Stimulated activated naive CD4-positive, alpha-beta T cell (primary cell): ENCODE measurements at regions not wholly inside any gene's neighbourhood (a gene's known extent, or its start where the extent isn't known, plus 50 kb on each side); places are given as distances from the start of the nearest gene placed in this dataset.

Source experiments
- DNase-seq, 6 experiments: peaks; one replicate each; lab custom pipeline; 2025; lab: John Stamatoyannopoulos, UW

- DNase-seq = no peak
These were observed 259.6 kb upstream of the RRP15 start for GRCh38 chr1:218025454-218025853.

- no peak for DNase-seq
These were observed 257.9 kb upstream of the RRP15 start for GRCh38 chr1:218027152-218027551.

GRCh38 chr1:218030846-218031245, 254.2 kb upstream of the RRP15 start:
- no peak for DNase-seq

- no peak for DNase-seq
These were observed 253.2 kb upstream of the RRP15 start for GRCh38 chr1:218031901-218032300.

GRCh38 chr1:218034468-218034867, 250.6 kb upstream of the RRP15 start:
- no peak for DNase-seq

DNA sequence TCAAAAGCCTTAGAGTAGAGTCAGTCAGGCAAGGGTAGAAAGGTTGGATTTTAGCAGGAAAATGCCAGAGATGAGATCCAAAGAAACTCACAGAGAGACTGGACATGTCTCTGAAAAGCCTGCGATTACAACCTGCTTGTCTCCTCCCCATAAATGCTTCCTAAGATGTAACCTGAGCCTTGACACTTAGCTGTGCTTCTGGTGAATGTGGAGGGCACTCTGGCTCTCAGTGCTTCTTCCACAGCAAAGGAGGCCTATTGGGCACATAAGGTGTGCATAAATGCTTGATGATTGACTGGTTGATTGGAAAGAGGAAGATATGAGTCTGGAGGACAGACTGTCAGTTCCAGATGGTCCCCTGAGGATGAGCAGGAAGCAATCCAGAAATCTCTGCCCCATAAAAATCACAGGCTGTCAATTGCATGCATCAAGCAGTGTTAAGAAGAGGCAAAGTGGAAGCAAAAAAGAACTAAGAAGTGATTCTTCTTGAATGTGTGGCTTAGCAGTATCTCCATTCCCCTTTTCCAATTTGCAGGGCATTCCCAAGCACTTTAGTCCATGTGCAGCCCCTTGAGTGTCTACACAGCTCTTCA, 236.2 kb upstream of the RRP15 start:
- no peak for DNase-seq

GRCh38 chr1:218049641-218050040, 235.5 kb upstream of the RRP15 start:
- no peak for DNase-seq

GRCh38 chr1:218058730-218059129, 226.4 kb upstream of the RRP15 start:
- no peak for DNase-seq

DNA sequence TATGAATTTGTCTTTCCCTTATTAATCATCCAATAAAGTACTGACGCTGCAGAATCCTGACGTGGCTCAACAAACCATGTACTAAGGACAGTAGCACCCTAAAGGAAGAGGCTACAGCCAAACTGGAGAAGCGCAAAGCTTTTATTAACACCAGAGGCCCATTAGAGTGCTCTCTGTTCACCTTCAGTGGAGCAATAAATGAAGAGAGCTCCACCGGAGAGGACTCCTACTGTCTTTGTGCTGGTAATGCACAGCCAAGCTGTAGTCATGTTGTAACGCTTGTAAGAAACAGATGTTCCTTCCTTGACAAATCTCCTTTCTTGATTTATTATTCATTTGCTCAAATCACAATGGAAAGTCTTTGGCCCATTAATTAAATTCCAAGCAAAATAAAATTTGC, 220.7 kb upstream of the RRP15 start:
- no peak for DNase-seq

DNA sequence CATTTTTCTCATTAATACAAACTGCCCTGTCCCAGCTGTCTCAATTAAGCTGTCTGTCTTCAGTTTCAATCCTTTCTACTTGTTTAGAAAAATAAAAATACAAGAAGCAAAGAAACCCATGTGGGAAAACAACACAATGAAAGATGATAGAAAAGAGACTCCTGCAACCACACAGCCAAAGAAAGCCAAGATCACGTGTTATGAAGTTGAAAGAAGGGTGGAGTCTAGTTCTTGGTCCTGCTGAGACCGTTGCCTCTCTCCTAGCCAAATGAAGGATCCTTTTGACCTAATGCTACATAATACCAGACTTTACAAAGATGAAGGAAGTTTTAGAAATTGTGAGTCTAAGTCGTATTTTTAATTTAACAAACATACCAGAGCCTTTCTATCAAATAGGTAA, 218.8 kb upstream of the RRP15 start:
- no peak for DNase-seq

DNA sequence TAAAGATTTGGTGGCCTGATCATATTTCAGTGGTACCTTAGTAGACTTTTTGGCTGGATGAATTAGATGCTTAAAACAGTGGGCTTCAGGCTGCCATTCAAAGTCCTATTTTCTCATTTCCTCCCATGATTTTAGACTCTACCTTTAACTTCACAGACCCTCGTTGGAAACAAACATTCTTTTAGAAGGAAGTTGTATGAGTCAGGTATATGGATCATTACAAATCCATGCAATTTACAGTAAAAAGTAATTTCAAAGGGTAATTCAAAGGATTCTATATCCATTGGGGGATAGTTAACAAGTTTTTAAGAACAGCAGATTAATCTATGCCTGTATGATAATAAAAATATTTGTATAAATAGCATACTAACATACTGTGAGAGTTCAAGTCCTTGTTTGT, 216.9 kb upstream of the RRP15 start:
- DNase-seq = no peak

DNA sequence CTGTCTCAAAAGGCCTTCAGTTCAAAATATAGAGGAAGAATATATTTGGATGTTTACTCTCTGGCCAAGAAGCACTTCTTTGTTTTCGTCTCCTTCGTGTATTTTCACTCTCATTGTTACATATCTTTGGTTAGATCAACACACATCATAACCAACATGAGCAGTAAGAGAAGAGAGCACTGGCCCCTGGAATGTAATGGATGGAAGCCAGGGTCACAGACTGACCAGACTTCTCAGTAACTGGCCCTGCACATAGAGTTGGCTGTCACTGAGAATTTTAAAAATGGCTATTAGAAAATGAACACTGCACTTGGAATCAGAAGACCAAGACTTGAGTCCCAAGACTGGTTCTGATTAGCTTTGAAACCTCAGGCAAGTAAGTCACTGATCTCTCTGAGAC, 215.9 kb upstream of the RRP15 start:
- DNase-seq = no peak

DNA sequence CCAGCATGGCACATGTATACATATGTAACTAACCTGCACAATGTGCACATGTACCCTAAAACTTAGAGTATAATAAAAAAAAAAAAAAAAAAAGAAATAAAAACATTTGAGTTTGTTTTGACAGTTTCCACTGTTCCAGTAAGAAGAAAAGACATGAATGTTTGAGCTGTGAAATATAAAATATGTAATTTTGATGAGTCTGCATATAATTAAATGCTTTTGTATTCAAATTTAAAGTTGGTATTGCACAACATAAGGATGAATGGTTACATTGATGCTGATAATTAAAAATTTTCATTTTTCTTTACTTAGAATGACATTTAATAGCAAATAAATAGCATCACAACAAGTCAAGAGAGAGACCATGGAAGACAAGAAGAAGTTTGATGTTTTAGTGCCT, 212.0 kb upstream of the RRP15 start:
- no peak for DNase-seq

DNA sequence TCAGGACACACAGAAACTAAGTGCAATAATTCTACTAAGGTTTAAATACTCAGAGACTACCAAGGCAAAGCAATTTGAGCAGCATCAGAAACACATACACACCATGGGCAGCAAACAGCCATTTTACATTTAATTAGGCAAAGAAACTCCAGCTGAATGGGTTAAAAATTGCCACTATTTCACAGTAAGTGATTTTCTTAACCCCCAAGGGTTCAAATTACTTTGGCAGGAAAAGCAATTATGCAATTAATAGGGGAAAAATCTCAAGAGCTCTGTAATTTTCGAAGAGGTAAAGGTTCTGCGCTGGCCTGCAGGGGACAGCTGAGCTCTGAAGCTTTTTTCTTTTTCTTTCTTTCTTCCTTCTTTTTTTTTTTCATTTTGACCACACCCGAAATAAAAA, 206.2 kb upstream of the RRP15 start:
- no peak for DNase-seq

- DNase-seq = no peak
These were observed 205.7 kb upstream of the RRP15 start for GRCh38 chr1:218079347-218079746.

DNA sequence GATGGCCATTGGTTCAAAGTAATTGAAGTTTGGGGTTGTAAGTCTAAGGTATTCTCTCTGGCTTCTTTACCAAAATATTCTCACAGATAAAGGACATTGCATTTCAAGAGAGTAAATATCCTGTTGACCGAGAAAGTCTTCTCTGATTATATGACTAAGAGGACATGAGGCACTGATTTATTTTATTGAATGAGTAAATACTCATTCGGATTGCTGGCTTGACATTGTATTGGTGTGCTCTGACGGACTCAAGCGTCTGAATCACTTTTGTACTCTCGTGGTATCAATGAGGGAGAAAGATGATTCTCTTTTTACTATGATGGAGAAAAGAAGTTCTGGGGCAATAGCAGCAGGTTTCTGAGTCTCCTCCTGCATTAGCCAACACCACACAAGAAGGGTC, 205.3 kb upstream of the RRP15 start:
- DNase-seq = no peak

- DNase-seq = no peak
These were observed 204.2 kb upstream of the RRP15 start for GRCh38 chr1:218080863-218081262.

DNA sequence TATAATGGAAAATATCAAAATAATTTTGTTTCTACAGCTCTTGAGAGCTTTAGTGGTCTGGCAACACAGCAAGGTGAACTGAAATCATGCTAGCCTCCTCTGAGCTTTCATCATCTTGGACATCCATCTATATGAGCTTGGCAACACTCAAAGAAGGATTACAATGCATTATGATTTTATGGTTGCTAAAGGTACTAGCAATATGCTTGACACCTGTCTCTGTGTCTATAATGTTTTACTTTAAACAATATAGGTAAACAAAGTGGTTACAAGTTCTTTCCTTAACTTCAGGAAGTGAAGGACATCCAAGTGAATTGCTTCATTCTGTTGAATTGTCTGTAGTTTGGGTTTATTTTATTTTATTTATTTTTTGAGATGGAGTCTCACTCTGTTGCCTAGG, 203.7 kb upstream of the RRP15 start:
- no peak for DNase-seq

DNA sequence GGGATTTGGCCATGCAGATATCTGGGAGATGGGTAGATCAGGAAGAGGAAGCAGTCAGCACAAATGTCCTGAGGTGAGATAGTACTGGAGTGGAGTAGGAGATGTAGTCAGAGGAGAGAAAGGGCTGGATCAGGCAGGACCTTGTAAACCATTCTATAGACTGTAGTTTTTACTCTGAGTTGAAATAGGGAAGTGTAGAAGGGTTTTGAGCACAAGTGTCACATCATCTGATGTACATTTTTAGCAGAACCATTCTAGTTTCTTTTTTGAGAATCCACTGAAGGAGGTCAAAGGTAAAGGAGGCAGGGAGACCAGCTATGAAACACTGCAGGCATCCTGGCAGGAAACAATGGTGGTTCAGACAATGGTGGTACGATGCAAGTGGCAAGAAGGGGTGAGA, 194.6 kb upstream of the RRP15 start:
- no peak for DNase-seq

GRCh38 chr1:218101409-218101808, 183.7 kb upstream of the RRP15 start:
- DNase-seq = no peak

DNA sequence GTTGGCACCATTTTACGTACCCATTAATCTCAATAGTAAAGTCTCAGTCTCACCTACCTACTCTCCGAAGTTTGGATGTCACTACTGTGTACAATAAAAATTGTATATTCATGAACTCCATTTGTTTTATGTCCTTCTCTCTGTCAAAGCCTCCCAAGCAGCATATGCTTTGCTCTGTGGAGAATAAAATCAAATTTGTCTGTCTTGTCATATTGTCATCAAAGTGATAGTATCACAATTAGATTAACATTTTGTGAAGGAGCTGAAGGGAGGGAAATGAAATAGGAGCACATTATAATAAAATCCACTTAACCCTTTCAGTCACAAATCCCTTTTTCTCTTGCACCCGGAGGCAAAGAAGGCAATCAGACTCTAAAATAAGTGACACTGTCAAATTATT, 177.1 kb upstream of the RRP15 start:
- no peak for DNase-seq

DNA sequence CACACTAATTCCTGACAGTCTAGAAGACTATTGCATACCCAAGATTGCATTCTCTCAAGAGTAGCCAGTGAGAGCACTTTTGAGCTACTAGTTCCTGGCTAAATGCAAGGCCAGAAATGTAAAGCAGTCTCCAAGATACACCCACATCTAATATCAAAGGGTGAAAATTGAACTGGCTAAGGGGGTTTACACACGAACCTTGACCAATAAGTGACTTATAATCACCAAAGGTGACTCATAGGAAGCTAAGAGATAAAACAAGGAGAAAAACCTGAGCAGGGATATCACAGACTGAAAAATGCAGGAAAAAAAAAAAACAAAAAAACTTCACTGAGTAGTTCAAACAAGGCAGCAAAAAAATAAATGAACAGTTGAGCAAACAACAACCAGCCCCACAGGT, 172.2 kb upstream of the RRP15 start:
- no peak for DNase-seq

DNA sequence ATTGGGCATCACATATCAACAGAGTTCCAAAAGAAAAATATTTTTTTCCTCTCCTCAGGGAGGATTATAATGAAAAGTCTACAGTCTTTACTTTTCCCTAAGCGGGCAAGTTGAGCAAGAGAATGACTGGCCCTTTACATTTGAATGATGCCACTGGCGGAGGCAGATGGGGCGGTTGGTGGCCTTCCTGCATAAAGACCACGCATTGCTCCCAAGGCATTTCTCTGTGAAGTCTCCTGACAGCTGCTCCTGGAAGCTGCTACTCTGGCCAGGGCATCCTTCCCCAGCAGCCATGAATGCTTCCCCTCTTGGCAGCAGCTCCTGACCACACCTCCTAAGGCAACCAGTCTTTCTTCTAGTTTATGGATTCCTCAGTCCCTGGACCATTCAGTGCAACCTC, 161.1 kb upstream of the RRP15 start:
- no peak for DNase-seq

DNA sequence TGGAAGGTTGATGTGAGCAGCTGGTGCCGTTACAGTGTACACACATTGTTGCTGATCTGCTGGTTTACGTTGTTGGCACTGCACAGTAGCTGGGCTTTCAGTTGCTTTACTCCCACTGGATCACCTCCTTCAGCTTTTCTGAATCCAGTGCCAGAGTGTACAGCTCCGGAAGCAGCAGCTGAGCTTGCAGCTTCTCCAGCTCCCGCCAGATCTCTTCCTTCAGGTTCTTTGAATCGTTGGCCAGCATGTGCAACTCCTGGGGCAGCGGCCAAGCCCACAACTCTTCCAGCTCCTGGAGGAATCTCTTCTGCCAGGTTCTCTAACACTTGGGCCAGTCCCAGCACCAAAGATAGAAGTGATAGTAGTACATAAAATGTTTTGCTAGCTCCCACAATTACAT, 149.7 kb upstream of the RRP15 start:
- DNase-seq = no peak

GRCh38 chr1:218139761-218140160, 145.3 kb upstream of the RRP15 start:
- DNase-seq = no peak
